ENCODE measurements at regions not wholly inside any gene's neighbourhood (a gene's known extent, or its start where the extent isn't known, plus 50 kb on each side); places are given as distances from the start of the nearest gene placed in this dataset.

DNA sequence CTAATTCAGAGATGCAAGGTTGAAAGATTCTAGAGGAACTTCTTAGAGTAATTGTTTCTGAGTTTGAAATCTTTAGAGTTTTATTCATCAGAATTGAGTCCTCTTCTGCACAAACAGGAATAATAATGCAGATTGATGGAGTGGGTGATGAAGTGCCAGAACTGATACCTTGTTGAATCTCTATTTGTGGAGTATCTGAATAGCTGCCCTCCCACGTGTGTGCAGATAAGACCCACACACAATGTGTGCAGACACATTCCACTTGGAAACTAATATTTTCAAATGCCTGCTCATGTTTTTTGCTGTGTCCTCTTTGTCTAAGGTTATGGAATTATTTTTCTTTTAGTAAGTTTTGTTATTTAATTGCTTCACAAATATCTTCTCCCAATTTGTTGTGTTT, 1167.8 kb upstream of the MAP3K7 start:
- no peaks in the 10 kb centered on the region for H3K27me3 ChIP-seq (ENCODE audit: insufficient read depth, poor library complexity, severe bottlenecking)
- no peak for DNase-seq (ENCODE audit: low read depth in 1 of 2, low spot score in 1 of 2)
- TF ChIP-seq, protein P1, sequence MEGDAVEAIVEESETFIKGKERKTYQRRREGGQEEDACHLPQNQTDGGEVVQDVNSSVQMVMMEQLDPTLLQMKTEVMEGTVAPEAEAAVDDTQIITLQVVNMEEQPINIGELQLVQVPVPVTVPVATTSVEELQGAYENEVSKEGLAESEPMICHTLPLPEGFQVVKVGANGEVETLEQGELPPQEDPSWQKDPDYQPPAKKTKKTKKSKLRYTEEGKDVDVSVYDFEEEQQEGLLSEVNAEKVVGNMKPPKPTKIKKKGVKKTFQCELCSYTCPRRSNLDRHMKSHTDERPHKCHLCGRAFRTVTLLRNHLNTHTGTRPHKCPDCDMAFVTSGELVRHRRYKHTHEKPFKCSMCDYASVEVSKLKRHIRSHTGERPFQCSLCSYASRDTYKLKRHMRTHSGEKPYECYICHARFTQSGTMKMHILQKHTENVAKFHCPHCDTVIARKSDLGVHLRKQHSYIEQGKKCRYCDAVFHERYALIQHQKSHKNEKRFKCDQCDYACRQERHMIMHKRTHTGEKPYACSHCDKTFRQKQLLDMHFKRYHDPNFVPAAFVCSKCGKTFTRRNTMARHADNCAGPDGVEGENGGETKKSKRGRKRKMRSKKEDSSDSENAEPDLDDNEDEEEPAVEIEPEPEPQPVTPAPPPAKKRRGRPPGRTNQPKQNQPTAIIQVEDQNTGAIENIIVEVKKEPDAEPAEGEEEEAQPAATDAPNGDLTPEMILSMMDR (IDR thresholded peaks at IDR 0.05; ENCODE audit: insufficient read depth, low read length), result no peak
- no peak for TF ChIP-seq GABPA (IDR thresholded peaks at IDR 0.05; ENCODE audit: low read depth)
- TF ChIP-seq, protein P2, sequence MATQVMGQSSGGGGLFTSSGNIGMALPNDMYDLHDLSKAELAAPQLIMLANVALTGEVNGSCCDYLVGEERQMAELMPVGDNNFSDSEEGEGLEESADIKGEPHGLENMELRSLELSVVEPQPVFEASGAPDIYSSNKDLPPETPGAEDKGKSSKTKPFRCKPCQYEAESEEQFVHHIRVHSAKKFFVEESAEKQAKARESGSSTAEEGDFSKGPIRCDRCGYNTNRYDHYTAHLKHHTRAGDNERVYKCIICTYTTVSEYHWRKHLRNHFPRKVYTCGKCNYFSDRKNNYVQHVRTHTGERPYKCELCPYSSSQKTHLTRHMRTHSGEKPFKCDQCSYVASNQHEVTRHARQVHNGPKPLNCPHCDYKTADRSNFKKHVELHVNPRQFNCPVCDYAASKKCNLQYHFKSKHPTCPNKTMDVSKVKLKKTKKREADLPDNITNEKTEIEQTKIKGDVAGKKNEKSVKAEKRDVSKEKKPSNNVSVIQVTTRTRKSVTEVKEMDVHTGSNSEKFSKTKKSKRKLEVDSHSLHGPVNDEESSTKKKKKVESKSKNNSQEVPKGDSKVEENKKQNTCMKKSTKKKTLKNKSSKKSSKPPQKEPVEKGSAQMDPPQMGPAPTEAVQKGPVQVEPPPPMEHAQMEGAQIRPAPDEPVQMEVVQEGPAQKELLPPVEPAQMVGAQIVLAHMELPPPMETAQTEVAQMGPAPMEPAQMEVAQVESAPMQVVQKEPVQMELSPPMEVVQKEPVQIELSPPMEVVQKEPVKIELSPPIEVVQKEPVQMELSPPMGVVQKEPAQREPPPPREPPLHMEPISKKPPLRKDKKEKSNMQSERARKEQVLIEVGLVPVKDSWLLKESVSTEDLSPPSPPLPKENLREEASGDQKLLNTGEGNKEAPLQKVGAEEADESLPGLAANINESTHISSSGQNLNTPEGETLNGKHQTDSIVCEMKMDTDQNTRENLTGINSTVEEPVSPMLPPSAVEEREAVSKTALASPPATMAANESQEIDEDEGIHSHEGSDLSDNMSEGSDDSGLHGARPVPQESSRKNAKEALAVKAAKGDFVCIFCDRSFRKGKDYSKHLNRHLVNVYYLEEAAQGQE (IDR thresholded peaks at IDR 0.05; ENCODE audit: insufficient replicate concordance, low read depth), result no peak
- no peak for TF ChIP-seq POLR2AphosphoS5 (IDR thresholded peaks at IDR 0.05; ENCODE audit: low read depth)
- TF ChIP-seq SPI1 (IDR thresholded peaks at IDR 0.05; ENCODE audit: borderline replicate concordance, low read depth), result no peak
- H3K27ac ChIP-seq (replicated peaks), result no peak overlapping the region
- no peak overlapping the region for H3K4me3 ChIP-seq (replicated peaks; ENCODE audit: insufficient read depth, low read length)

DNA sequence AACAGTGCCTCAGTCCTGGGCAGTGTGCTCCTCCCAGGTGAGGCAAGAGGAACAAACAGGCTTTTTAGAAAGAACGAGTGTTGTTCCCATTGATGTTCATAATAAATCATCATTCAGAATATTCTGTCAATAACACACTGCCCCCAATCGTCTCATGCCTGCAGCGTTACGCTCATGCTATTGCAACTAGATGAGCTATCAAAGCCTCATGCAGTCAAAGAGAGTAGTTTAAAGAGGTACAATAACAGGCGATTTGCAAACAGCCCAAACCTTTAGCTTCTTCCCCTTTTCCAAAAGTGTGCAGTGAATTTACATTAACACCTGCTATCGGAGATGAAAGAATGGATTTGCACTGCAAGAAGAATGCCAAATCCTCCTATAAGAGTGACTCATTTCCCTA, 1164.7 kb upstream of the MAP3K7 start:
- Histone ChIP-seq H3K27ac (replicated peaks) (no peak overlapping the region), H3K4me3 (replicated peaks; ENCODE audit: insufficient read depth, low read length) (no peak overlapping the region), H3K27me3 (ENCODE audit: insufficient read depth, poor library complexity, severe bottlenecking) (no peaks in the 10 kb centered on the region)
- DNase-seq (ENCODE audit: low read depth in 1 of 2, low spot score in 1 of 2), result no peak
- TF ChIP-seq, protein P1 (IDR thresholded peaks at IDR 0.05; ENCODE audit: insufficient read depth, low read length), result no peak
- TF ChIP-seq POLR2AphosphoS5 (IDR thresholded peaks at IDR 0.05; ENCODE audit: low read depth) (no peak), SPI1 (IDR thresholded peaks at IDR 0.05; ENCODE audit: borderline replicate concordance, low read depth) (no peak), GABPA (IDR thresholded peaks at IDR 0.05; ENCODE audit: low read depth) (no peak)
- TF ChIP-seq, protein P2 (IDR thresholded peaks at IDR 0.05; ENCODE audit: insufficient replicate concordance, low read depth), result no peak

DNA sequence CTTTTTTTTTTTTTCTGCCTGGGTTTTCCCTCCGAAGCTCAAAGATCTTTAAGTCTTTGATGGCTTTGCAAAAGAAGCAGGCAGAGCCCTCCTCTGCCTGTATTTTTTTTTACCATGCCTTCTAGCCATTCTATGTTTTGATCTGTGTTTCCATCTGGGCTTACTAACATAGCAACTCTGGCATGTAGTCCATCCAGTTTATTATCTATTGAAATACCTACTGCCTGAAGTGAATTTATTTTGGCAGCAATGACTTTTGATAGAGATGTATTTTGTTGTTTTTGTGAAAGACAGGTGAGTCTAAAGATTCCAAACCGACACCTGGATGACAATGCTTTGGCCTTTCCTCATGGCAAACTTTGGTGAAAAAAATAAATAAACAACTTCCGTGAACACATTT, 1157.7 kb upstream of the MAP3K7 start:
- Histone ChIP-seq H3K4me3 (replicated peaks; ENCODE audit: insufficient read depth, low read length) (no peak overlapping the region), H3K27ac (replicated peaks) (no peak overlapping the region), H3K27me3 (ENCODE audit: insufficient read depth, poor library complexity, severe bottlenecking) (no peaks in the 10 kb centered on the region)
- DNase-seq (ENCODE audit: low read depth in 1 of 2, low spot score in 1 of 2), result no peak
- TF ChIP-seq SPI1 (IDR thresholded peaks at IDR 0.05; ENCODE audit: borderline replicate concordance, low read depth) (no peak), GABPA (IDR thresholded peaks at IDR 0.05; ENCODE audit: low read depth) (no peak), POLR2AphosphoS5 (IDR thresholded peaks at IDR 0.05; ENCODE audit: low read depth) (no peak)
- TF ChIP-seq, protein P2 (IDR thresholded peaks at IDR 0.05; ENCODE audit: insufficient replicate concordance, low read depth), result no peak
- TF ChIP-seq, protein P1 (IDR thresholded peaks at IDR 0.05; ENCODE audit: insufficient read depth, low read length), result no peak
